Stimulated activated CD8-positive, alpha-beta memory T cell treated with anti-CD3 and anti-CD28 coated beads, Interleukin-7, amount 100 ng/mL, for 48 hours (primary cell): ENCODE measurements at regions not wholly inside any gene's neighbourhood (a gene's known extent, or its start where the extent isn't known, plus 50 kb on each side); places are given as distances from the start of the nearest gene placed in this dataset.
"Not testable (repeated sequence)": the region's sequence is repeated elsewhere in the genome, so short reads cannot be mapped to it uniquely, and the experiment has no call there.

ENCODE experiments used
- DNase-seq, 2 donors: peaks; one replicate each; pipeline ENCODE4 v3.0.0-alpha.2; 2020; ENCODE audit warnings: low read depth in 1 of 2; ENCODE audit errors: extremely low read depth in 1 of 2

- DNase-seq = no peak
These were observed 81.4 kb upstream of the HES1 start for GRCh38 chr3:194054540-194054939.

- DNase-seq = no peak
These were observed 81.0 kb upstream of the HES1 start for GRCh38 chr3:194054961-194055360.

- not testable (repeated sequence) for DNase-seq
These were observed 79.6 kb upstream of the HES1 start for GRCh38 chr3:194056323-194056722.

DNA sequence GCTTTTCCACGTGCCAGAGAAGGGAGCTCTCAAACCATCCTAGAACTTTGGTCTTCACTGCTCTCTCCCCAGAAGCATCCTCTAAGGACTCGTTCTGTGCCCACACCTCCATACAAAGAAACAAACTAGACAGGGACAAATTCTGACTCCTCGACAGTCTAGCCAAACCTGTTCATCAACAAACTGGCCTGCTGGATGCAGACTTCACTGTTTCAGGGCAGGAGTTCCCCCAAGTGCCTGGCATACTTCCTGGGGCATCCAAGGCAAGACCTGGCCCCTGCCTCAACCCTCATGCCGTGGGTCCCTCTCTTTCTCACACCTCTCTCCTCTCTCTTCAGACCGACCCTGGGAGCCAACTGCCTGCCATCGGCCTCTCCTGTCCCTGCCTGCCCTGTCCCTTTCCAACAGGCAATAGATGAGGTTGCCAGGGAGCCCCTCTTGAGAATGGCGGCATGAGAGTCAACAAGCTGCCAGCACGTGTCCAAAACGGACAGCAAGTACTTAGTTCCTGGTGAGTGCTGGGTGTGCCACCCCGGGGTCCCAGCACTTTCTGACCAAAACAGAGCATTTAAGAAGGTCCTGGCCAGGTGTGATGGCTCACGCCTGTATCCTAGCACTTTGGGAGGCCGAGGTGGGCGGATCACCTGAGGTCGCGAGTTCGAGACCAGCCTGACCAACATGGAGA, 79.1 kb upstream of the HES1 start:
- no peak for DNase-seq

GRCh38 chr3:194057570-194058188, 78.3 kb upstream of the HES1 start:
- DNase-seq = no peak

DNA sequence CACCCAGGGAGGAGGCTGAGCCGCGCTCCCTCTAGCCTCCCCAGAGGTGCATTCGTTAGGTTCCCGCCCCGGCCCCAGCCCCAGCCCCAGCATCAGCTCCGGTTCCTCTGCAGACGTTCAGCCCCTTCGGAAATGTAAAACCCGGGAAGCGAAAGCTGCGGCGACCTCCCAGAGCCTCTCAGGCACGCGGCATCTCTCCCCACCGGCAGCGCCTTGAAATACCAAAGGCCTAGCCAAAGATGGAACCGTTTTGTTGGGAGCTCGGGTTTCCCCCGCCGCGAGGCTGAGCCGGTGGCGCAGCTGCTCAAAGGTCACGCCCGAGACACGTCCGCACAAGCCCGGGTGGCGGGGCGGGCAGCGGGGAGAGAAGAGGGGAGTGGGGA, 77.8 kb upstream of the HES1 start:
- no peak for DNase-seq

- no peak for DNase-seq
These were observed 77.2 kb upstream of the HES1 start for GRCh38 chr3:194058753-194059152.

DNA sequence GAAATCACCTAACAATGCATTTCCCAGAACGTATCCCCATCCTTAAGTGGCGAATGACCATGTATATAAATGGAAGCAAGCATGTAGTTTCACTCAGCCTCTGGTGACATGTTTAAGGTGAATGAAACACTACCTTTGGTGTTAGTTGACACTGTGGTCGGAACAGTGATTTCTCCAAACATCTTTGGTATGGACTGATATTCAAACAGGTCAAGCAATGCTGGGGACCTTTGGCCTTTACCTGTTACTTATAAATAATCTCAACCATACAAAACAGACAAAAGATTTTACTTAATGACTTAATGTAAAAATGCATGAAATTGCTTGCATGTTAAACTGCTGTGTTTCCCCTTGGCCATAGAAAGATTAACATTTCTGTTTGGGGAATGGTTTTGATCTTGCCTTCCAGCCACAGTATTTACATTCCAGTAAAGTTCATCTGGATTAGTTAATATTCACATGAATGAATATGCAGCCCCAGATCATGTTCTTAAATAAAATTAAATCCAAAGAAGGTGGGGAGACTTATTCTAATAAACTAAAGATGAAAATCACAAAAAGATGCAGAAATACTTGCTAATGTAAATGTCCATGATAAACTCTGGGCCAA, 74.4 kb upstream of the HES1 start:
- no peak for DNase-seq

- no peak for DNase-seq
These were observed 73.1 kb upstream of the HES1 start for GRCh38 chr3:194062830-194063229.

DNA sequence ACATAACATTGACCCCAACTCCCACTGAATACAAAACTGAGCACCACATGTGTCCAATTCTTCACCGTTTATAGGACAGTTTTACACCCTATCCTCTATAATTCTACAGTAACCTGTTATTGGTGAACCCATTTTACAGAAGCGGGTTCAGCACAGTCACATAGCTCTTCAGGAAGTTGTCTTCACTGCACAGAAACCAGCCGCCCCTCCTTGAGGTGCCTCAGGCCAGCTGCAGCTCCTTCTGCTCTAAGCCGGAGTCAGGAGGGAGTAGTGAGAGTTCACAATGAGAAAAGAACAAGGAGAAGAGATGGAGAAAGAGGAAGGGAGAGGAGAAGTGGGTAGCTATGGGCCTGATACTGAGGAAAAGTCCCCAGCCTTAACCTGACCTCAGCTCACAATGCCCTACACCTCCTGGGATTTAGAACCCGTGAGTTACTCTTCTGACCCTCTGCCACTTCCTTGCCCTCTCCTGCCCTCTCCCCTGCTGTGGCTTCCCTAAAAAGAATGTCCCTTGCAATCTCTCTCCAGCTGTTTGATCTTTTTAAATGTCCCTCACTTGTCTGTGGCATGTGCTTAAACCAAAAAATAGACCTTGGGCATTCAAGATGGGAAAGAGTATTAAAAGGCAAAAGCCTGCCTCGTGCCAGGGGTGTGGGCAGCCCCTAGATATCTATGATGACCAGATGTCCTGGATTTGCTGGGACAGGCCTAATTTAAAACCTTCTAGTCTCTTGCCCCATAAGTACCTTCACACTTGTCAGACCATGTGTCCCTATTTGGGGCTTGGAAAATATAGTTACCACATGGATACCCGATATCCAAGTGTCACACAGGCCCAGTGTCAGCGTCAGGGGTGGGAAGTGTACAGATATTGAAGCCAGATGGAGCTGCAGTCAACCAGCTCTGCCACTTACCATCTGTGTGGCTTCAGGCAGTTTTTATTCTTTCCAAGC, 71.3 kb upstream of the HES1 start:
- no peak for DNase-seq

- DNase-seq = not testable (repeated sequence)
These were observed 68.6 kb upstream of the HES1 start for GRCh38 chr3:194067327-194067726.

- no peak for DNase-seq
These were observed 68.0 kb upstream of the HES1 start for GRCh38 chr3:194067949-194068362.

- no peak for DNase-seq
These were observed 66.3 kb upstream of the HES1 start for GRCh38 chr3:194069421-194070219.

GRCh38 chr3:194070220-194070633, 65.7 kb upstream of the HES1 start:
- no peak for DNase-seq

DNA sequence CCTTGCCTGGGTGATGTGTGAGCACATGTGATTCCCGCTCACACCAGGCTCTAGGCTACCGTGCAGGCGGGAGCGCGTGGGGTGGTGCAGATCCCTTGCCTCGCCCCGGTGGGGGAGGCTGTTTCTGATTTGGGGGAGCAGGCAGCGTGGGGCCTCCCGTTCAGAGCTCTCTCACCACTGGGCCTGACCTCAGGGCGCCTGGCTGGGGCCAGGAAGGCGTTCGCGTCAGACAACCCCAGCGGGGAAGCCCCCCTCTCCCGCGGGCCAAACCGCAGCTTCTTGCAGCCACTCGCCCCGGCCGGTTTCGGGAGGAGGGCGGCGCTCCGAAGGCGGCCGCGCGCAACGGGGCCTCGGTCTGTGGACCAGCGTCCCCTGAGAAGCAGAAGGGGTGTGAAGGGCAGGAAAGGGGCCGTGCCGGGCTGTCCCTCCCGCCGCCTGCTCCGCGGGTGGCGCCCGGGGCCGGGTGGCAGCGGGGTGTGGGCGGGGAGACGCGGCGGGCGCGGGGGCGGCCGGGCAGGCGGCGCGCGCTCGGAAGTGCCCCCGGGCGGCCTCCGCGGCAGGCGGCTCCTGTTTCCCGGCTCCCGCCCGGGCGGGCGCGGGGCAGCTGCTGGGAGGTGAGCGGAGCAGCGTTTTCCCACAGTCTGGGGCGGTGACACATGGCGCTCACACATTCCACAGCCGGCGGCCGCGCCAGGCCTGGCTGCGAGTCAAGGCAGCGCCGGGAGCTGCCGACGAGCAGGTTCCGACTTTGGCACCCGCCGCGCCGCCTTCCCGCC, 65.1 kb upstream of the HES1 start:
- DNase-seq = peak; percentile 75 to 78

- no peak for DNase-seq
These were observed 63.9 kb upstream of the HES1 start for GRCh38 chr3:194072097-194072428.

DNA sequence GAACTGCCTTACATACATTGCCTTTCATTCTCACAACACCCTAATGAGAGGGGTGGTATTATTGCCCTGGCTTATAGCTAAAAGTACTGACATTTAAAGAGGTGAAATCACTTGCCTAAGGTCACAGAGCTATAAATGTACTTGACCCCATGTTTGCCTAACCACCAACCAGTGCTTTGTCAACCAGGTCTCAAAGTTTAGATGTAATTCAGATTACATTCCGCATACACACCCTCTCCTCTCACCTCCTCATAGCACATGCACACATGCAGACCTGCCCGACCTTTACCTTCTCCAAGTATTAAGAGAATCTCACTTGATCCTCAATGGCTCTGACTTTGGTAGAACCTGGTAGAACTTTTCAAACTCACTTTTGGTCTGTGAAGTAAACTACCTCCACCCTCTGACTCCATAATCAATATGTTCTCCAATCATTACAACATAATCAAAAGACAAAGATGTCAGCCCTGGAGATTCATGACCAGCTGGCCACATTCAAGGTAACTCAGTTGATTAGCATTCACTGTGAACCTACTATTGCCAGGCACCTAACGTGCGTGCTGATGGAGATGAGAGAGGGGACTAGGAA, 63.2 kb upstream of the HES1 start:
- no peak for DNase-seq

DNA sequence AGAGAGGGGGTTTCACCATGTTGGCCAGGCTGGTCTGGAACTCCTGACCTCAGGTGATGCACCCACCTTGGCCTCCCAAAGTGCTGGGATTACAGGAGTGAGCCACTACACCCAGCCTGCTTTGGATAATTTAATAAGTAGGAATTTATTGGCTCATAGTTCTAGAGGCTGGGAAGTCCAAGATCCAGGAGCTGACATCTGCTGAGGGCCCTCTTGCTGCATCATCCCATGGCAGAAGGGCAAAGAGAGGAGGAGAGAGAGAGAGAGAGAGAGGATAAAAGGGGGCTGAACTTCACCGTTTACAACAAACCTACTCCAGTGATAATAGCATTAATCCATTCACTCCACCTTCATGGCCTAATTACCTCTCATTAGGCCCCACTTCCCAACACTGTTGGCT, 62.0 kb upstream of the HES1 start:
- DNase-seq = no peak

DNA sequence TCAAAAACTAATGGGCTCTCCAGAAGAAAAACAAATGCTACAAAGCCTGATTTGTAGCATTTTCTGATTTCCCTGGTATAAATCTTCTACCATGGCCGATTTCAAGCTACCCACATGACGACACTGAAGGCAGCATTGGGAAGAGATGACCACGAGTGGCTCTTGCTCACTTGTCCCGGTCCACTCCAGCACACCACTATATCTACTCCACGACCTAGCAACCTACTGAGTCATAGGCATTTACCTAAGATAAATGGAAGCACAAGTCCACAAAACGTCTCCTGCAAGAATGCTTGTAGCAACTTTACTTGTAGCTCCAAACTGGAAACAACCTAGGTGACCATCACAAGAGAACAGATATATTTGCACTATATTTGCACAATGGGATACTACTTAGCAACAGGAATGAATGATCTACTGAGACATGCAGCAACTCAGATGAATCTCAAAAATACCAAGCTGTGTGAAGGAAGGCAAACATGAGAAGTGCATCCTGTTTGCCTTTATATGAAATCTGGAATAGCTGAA, 60.8 kb upstream of the HES1 start:
- no peak for DNase-seq
